HCT116 (cell line): ENCODE measurements at regions not wholly inside any gene's neighbourhood (a gene's known extent, or its start where the extent isn't known, plus 50 kb on each side); places are given as distances from the start of the nearest gene placed in this dataset.

Experiments used
- ATAC-seq: fragments of 200-7000 bp; cut with Tn5 transposase; 2 replicates; pipeline ENCODE4 v1.9.1; 2020; ENCODE audit warnings: mild to moderate bottlenecking, moderate library complexity
- BruUV-seq: library from RNA; stranded (reverse); fragments of 400-500 nt; replicated peaks from 2 replicates; lab custom pipeline; 2021; lab: Mats Ljungman, UMichigan
- CTCF ChIA-PET: fragments of 300-600 bp; sonication (Branson Sonifier 250); formaldehyde crosslinking; loops from one replicate; lab custom pipeline; 2021; ENCODE audit warnings: antibody characterized with exemption; lab: Charles Lee
- POLR2A ChIA-PET: fragments of 300-600, 350-600 bp; sonication (Branson Sonifier 250); formaldehyde crosslinking; loops from one replicate; lab custom pipeline; 2021; ENCODE audit warnings: antibody characterized with exemption; lab: Charles Lee
- RAD21 ChIA-PET, 2 experiments: fragments of 300-600 bp; sonication (Branson Sonifier 250); formaldehyde crosslinking; loops; one replicate each; lab custom pipeline; 2023; ENCODE audit warnings: low total read pairs in 2 of 2; ENCODE audit not compliant: uncharacterized antibody in 2 of 2, unreplicated experiment in 2 of 2, low non-redundant PET in 1 of 2; lab: Charles Lee
- DNase-seq: peaks from one replicate; pipeline ENCODE4 v3.0.0-alpha.2; 2010; ENCODE audit warnings: low read depth, low spot score
- H2AFZ ChIP-seq: fragments of 200-600 bp; shearing (Covaris generic), sonication (generic); 2 replicates; pipeline ENCODE4 v1.6.1; 2017; ENCODE audit warnings: low read depth, mixed run types, mixed read lengths, antibody characterized with exemption, low read length; ENCODE audit not compliant: poor library complexity, severe bottlenecking
- H3K27ac ChIP-seq: 2 replicates; pipeline ENCODE4 v1.5.1; 2012; ENCODE audit warnings: low read depth, low read length
- H3K27me3 ChIP-seq: fragments of 200-600 bp; sonication (generic); 2 replicates; pipeline ENCODE4 v1.6.1; 2016; ENCODE audit warnings: mixed run types, low read length, mixed read lengths; ENCODE audit not compliant: insufficient read depth
- H3K36me3 ChIP-seq, 2 experiments: fragments of 200-500 bp in 1 of 2; fragments of 200-600 bp in 1 of 2; sonication (Bioruptor generic) in 1 of 2; sonication (generic) in 1 of 2; 2 replicates each; pipeline versions ENCODE4 v1.5.1 to v1.6.1; 2014 to 2016; ENCODE audit warnings: low read length in 2 of 2, inconsistent platforms in 1 of 2, mixed read lengths in 1 of 2, mixed run types in 1 of 2; ENCODE audit not compliant: insufficient read depth in 2 of 2, control insufficient read depth in 1 of 2
- H3K4me1 ChIP-seq, 2 experiments: fragments of 200-600 bp in 1 of 2; sonication (generic) in 1 of 2; 2 replicates each; pipeline versions ENCODE4 v1.5.1 to v1.6.1; 2012 to 2017; ENCODE audit warnings: low read length in 2 of 2, inconsistent platforms in 1 of 2, mild to moderate bottlenecking in 1 of 2, mixed read lengths in 1 of 2, mixed run types in 1 of 2, moderate library complexity in 1 of 2; ENCODE audit not compliant: insufficient read depth in 2 of 2, control insufficient read depth in 1 of 2
- H3K4me2 ChIP-seq: fragments of 200-600 bp; sonication (generic); 2 replicates; pipeline ENCODE4 v1.6.1; 2017; ENCODE audit warnings: mixed run types, low read length, mixed read lengths
- H3K4me3 ChIP-seq, 2 experiments: fragments of 200-600 bp in 1 of 2; sonication (generic) in 1 of 2; replicated peaks in 1 of 2; 2 replicates each; pipeline ENCODE4 v1.5.1; 2011 to 2016; ENCODE audit warnings: low read length in 2 of 2, control low read depth in 1 of 2, low read depth in 1 of 2, mild to moderate bottlenecking in 1 of 2, mixed read lengths in 1 of 2, mixed run types in 1 of 2
- H3K79me2 ChIP-seq: fragments of 200-600 bp; sonication (generic); 2 replicates; pipeline ENCODE4 v1.6.1; 2017; ENCODE audit warnings: mild to moderate bottlenecking, mixed run types, low read length, moderate library complexity, mixed read lengths; ENCODE audit not compliant: insufficient read depth
- H3K9ac ChIP-seq: fragments of 200-600 bp; sonication (generic); 2 replicates; pipeline ENCODE4 v1.6.1; 2016; ENCODE audit warnings: low read length, mixed read lengths
- H3K9me2 ChIP-seq: fragments of 200-600 bp; sonication (generic), shearing (Covaris generic); 2 replicates; pipeline ENCODE4 v1.6.1; 2017; ENCODE audit warnings: mixed run types, mild to moderate bottlenecking, moderate library complexity; ENCODE audit not compliant: insufficient read depth
- H3K9me3 ChIP-seq, 2 experiments: fragments of 200-500 bp in 1 of 2; fragments of 200-600 bp in 1 of 2; sonication (Bioruptor generic) in 1 of 2; sonication (generic) in 1 of 2; 2 replicates each; pipeline ENCODE4 v1.6.1; 2014 to 2017; ENCODE audit warnings: low read length in 2 of 2, mixed read lengths in 2 of 2, inconsistent platforms in 1 of 2, low read depth in 1 of 2, mild to moderate bottlenecking in 1 of 2, mixed run types in 1 of 2, moderate library complexity in 1 of 2; ENCODE audit not compliant: control insufficient read depth in 1 of 2, insufficient read depth in 1 of 2
- H4K20me1 ChIP-seq: fragments of 200-600 bp; sonication (generic), shearing (Covaris generic); 2 replicates; pipeline ENCODE4 v1.6.1; 2017; ENCODE audit warnings: mixed run types, mild to moderate bottlenecking, moderate library complexity; ENCODE audit not compliant: insufficient read depth
- ATF3 ChIP-seq: IDR thresholded peaks from 2 replicates; pipeline ENCODE4 v1.6.1; 2012
- CEBPB ChIP-seq: IDR thresholded peaks from 2 replicates; pipeline ENCODE4 v1.6.1; 2012; ENCODE audit warnings: low read depth
- CTCF ChIP-seq, 3 experiments: fragments of 200-600 bp in 1 of 3; sonication (generic) in 1 of 3; IDR thresholded peaks in 2 of 3; conservative IDR thresholded peaks in 1 of 3; 2 replicates each; pipeline ENCODE4 v1.5.1; 2012 to 2017; ENCODE audit warnings: low read depth in 2 of 3, low read length in 2 of 3, antibody characterized with exemption in 1 of 3, borderline replicate concordance in 1 of 3, control low read depth in 1 of 3, mild to moderate bottlenecking in 1 of 3, mixed read lengths in 1 of 3, mixed run types in 1 of 3, moderate library complexity in 1 of 3; ENCODE audit not compliant: insufficient read depth in 1 of 3
- EGR1 ChIP-seq: IDR thresholded peaks from 2 replicates; pipeline ENCODE4 v1.6.1; 2012; ENCODE audit warnings: low read depth
- EZH2 ChIP-seq: fragments of 200-600 bp; sonication (generic); IDR thresholded peaks from 2 replicates; pipeline ENCODE4 v1.6.1; 2017; ENCODE audit warnings: antibody characterized with exemption, mixed run types
- EZH2phosphoT487 ChIP-seq: fragments of 200-600 bp; IDR thresholded peaks from 2 replicates; pipeline ENCODE4 v1.6.1; 2018; ENCODE audit warnings: antibody characterized with exemption, borderline replicate concordance
- JUND ChIP-seq: IDR thresholded peaks from 2 replicates; pipeline ENCODE4 v1.6.1; 2012
- MAX ChIP-seq: IDR thresholded peaks from 2 replicates; pipeline ENCODE4 v1.6.1; 2012
- POLR2A ChIP-seq: IDR thresholded peaks from 2 replicates; pipeline ENCODE4 v1.7.0; 2011; ENCODE audit warnings: borderline replicate concordance; ENCODE audit not compliant: insufficient read depth, insufficient read length; ENCODE audit errors: extremely low read depth
- SIN3A ChIP-seq: IDR thresholded peaks from 2 replicates; pipeline ENCODE4 v1.6.1; 2012; ENCODE audit warnings: low read depth
- SP1 ChIP-seq: IDR thresholded peaks from 2 replicates; pipeline ENCODE4 v1.6.1; 2012; ENCODE audit warnings: low read depth
- SRF ChIP-seq: IDR thresholded peaks from 2 replicates; pipeline ENCODE4 v1.6.1; 2012; ENCODE audit warnings: low read depth
- TCF7L2 ChIP-seq: IDR thresholded peaks from 2 replicates; pipeline ENCODE4 v1.7.0; 2011; ENCODE audit warnings: borderline replicate concordance, inconsistent platforms; ENCODE audit not compliant: insufficient read depth, insufficient read length; ENCODE audit errors: extremely low read depth
- YY1 ChIP-seq: IDR thresholded peaks from 2 replicates; pipeline ENCODE4 v1.6.1; 2011; ENCODE audit warnings: low read length, low read depth, moderate library complexity, mild to moderate bottlenecking; ENCODE audit not compliant: insufficient replicate concordance; ENCODE audit errors: extremely low read depth
- ZFX ChIP-seq: fragments of 450-650 bp; IDR thresholded peaks from 2 replicates; pipeline ENCODE4 v1.6.1; 2017
- ZNF274 ChIP-seq: fragments of 200-500 bp; sonication (Bioruptor generic); IDR thresholded peaks from 2 replicates; pipeline ENCODE4 v1.6.1; 2014; ENCODE audit warnings: mild to moderate bottlenecking, low read depth, low read length, inconsistent platforms
- intact Hi-C: fragments of 100-400 bp; cut with micrococcal nuclease; formaldehyde crosslinking; loops from 2 replicates; pipeline ENCODE4 v1.10.0; 2022

GRCh38 chr4:8702516-8703400, 110.2 kb downstream of the CPZ start:
- Histone ChIP-seq H3K4me1 (no peaks in the 10 kb centered on the region), H4K20me1 (no peaks in the 10 kb centered on the region), H3K79me2 (no peaks in the 10 kb centered on the region), H3K4me2 (no peak overlapping the region), H2AFZ (no peak overlapping the region), H3K9ac (no peak overlapping the region), H3K9me2 (no peaks in the 10 kb centered on the region), H3K9me3 (no peaks in the 10 kb centered on the region), H3K36me3 (no peaks in the 10 kb centered on the region), H3K27ac (no peak overlapping the region), H3K4me3 (no peak overlapping the region), H3K27me3 (0 out of 2 replicates have a peak, but pooled peaks cover 2% of the 10 kb centered on the region)
- BruUV-seq, result no TSS peak
- no peak for TF ChIP-seq CEBPB
- TF ChIP-seq MAX, result no peak
- TF ChIP-seq EZH2, result no peak
- TF ChIP-seq SP1, result no peak
- no peak for TF ChIP-seq POLR2A
- TF ChIP-seq ATF3, result no peak
- TF ChIP-seq SIN3A, result no peak
- no peak for TF ChIP-seq EZH2phosphoT487
- TF ChIP-seq YY1, result no peak
- TF ChIP-seq SRF, result no peak
- TF ChIP-seq CTCF (IDR thresholded peaks at IDR 0.05 in 2 of 3, conservative IDR thresholded peaks at IDR 0.05 in 1 of 3; ENCODE audit: borderline replicate concordance in 1 of 3, insufficient read depth in 1 of 3, low read depth in 2 of 3, low read length in 2 of 3), result no peak
- no peak for TF ChIP-seq ZNF274
- no peak for TF ChIP-seq TCF7L2
- no peak for TF ChIP-seq ZFX
- no peak for TF ChIP-seq EGR1
- no peak for TF ChIP-seq JUND
- DNase-seq (no peak), ATAC-seq (no peak)
- ChIA-PET POLR2A (no interaction called here), RAD21 (no interaction called here), CTCF (no interaction called here)
- intact Hi-C loops, result no loop called here
